Activated T-cell treated with anti-CD3 and anti-CD28 coated beads for 1 hour (primary cell): ENCODE measurements at regions not wholly inside any gene's neighbourhood (a gene's known extent, or its start where the extent isn't known, plus 50 kb on each side); places are given as distances from the start of the nearest gene placed in this dataset.

ENCODE experiments used
- DNase-seq: peaks from one replicate; pipeline ENCODE4 v3.0.0-alpha.2; 2020; ENCODE audit warnings: low read depth

- no peak for DNase-seq
Measured at GRCh38 chr13:58051396-58051795, 419.9 kb downstream of the PCDH17 start.

- no peak for DNase-seq
Measured at GRCh38 chr13:58051807-58052375, 420.3 kb downstream of the PCDH17 start.

- no peak for DNase-seq
Measured at GRCh38 chr13:58056426-58056825, 424.9 kb downstream of the PCDH17 start.

GRCh38 chr13:58059624-58060023, 428.1 kb downstream of the PCDH17 start:
- DNase-seq: no peak

- DNase-seq: no peak
Measured at GRCh38 chr13:58080806-58081205, 449.3 kb downstream of the PCDH17 start.

- DNase-seq: no peak
Measured at GRCh38 chr13:58081301-58081820, 449.8 kb downstream of the PCDH17 start.

- DNase-seq: no peak
Measured at GRCh38 chr13:58083064-58083463, 451.5 kb downstream of the PCDH17 start.

- no peak for DNase-seq
Measured at GRCh38 chr13:58085274-58085673, 453.7 kb downstream of the PCDH17 start.

GRCh38 chr13:58085819-58086218, 454.3 kb downstream of the PCDH17 start:
- DNase-seq: no peak

GRCh38 chr13:58087566-58087965, 456.0 kb downstream of the PCDH17 start:
- DNase-seq: no peak

- no peak for DNase-seq
Measured at GRCh38 chr13:58093394-58093793, 461.9 kb downstream of the PCDH17 start.

GRCh38 chr13:58097831-58098230, 466.3 kb downstream of the PCDH17 start:
- no peak for DNase-seq

GRCh38 chr13:58119351-58119750, 487.8 kb downstream of the PCDH17 start:
- DNase-seq: no peak

GRCh38 chr13:58119804-58120203, 488.3 kb downstream of the PCDH17 start:
- DNase-seq: no peak

GRCh38 chr13:58126496-58126895, 495.0 kb downstream of the PCDH17 start:
- DNase-seq: no peak

GRCh38 chr13:58134012-58134411, 502.5 kb downstream of the PCDH17 start:
- DNase-seq: no peak

- no peak for DNase-seq
Measured at GRCh38 chr13:58134525-58134924, 503.0 kb downstream of the PCDH17 start.

- DNase-seq: no peak
Measured at GRCh38 chr13:58142952-58143351, 511.4 kb downstream of the PCDH17 start.

- no peak for DNase-seq
Measured at GRCh38 chr13:58144616-58145015, 513.1 kb downstream of the PCDH17 start.

GRCh38 chr13:58151452-58151851, 519.9 kb downstream of the PCDH17 start:
- no peak for DNase-seq

GRCh38 chr13:58160980-58161379, 529.4 kb downstream of the PCDH17 start:
- DNase-seq: no peak

GRCh38 chr13:58165617-58166016, 534.1 kb downstream of the PCDH17 start:
- DNase-seq: no peak

- no peak for DNase-seq
Measured at GRCh38 chr13:58181111-58181510, 549.6 kb downstream of the PCDH17 start.

GRCh38 chr13:58187881-58188280, 556.3 kb downstream of the PCDH17 start:
- DNase-seq: no peak
